ENCODE measurements at regions not wholly inside any gene's neighbourhood (a gene's known extent, or its start where the extent isn't known, plus 50 kb on each side); places are given as distances from the start of the nearest gene placed in this dataset.
"Not testable (repeated sequence)": the region's sequence is repeated elsewhere in the genome, so short reads cannot be mapped to it uniquely, and the experiment has no call there.

DNA sequence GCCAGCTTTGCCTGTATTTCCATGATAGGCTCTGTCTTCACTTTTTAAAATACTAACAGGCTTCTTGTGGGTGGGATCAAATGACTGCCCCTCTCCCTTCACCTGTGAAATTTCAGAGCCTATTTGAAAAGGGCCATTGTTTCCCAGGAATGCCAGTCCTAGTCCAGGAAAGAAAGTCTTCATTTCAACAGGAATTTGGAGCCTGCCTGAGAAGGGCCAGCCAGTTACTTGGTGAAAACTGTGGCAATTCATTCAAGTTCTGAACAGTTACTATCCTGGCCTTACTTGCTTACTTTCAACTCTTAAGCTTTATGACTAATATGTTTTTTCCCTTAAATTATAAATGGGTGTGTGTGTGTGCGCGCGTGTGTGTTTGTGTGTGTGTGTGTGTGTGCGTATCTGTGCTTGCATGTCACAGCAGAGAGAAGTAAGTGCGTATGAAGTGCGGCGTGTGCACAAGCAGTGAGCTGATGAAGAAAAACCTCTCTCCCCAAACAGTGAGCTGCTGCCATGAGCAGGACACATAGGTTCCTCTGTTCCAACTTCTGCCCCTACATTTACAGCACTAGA is 67.5 kb upstream of the RNPC3 start:
- no peak overlapping the region for H3K27ac Mint-ChIP-seq (ENCODE audit: unreplicated experiment)
- no peaks in the 10 kb centered on the region for H3K9me3 Mint-ChIP-seq (ENCODE audit: unreplicated experiment)
- H3K4me3 Mint-ChIP-seq (ENCODE audit: unreplicated experiment) = no peak overlapping the region
- H3K36me3 Mint-ChIP-seq (ENCODE audit: unreplicated experiment) = no peaks in the 10 kb centered on the region
- TF ChIP-seq, protein P1, sequence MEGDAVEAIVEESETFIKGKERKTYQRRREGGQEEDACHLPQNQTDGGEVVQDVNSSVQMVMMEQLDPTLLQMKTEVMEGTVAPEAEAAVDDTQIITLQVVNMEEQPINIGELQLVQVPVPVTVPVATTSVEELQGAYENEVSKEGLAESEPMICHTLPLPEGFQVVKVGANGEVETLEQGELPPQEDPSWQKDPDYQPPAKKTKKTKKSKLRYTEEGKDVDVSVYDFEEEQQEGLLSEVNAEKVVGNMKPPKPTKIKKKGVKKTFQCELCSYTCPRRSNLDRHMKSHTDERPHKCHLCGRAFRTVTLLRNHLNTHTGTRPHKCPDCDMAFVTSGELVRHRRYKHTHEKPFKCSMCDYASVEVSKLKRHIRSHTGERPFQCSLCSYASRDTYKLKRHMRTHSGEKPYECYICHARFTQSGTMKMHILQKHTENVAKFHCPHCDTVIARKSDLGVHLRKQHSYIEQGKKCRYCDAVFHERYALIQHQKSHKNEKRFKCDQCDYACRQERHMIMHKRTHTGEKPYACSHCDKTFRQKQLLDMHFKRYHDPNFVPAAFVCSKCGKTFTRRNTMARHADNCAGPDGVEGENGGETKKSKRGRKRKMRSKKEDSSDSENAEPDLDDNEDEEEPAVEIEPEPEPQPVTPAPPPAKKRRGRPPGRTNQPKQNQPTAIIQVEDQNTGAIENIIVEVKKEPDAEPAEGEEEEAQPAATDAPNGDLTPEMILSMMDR (IDR thresholded peaks at IDR 0.05; ENCODE audit: partially characterized antibody, unreplicated experiment) = no peak
- no peaks in the 10 kb centered on the region for H3K27me3 Mint-ChIP-seq (ENCODE audit: unreplicated experiment)
- no peaks in the 10 kb centered on the region for H3K4me1 Mint-ChIP-seq (ENCODE audit: low read depth, unreplicated experiment)
- no peak for DNase-seq

DNA sequence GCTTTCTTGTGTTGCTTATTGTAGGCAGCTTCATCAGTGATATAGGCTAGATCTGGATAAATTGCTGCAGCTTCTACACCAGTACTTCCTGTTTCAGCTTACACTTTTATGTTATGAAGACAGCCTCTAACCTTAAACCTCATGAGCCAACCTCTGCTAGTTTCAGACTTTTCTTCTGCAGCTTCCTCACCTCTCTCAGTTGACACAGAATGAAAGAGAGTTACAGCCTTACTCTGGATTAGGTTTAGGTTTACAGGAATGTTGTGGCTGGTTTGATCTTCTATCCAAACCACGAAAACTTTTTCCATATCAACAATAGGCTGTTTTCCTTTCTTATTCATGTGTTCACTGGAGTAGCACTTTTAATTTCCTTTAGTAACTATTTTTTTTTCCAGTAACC is 76.9 kb upstream of the RNPC3 start:
- no peaks in the 10 kb centered on the region for H3K9me3 Mint-ChIP-seq (ENCODE audit: unreplicated experiment)
- no peaks in the 10 kb centered on the region for H3K27me3 Mint-ChIP-seq (ENCODE audit: unreplicated experiment)
- TF ChIP-seq, protein P1 (IDR thresholded peaks at IDR 0.05; ENCODE audit: partially characterized antibody, unreplicated experiment) = no peak
- no peaks in the 10 kb centered on the region for H3K36me3 Mint-ChIP-seq (ENCODE audit: unreplicated experiment)
- no peak overlapping the region for H3K27ac Mint-ChIP-seq (ENCODE audit: unreplicated experiment)
- no peak overlapping the region for H3K4me3 Mint-ChIP-seq (ENCODE audit: unreplicated experiment)
- no peaks in the 10 kb centered on the region for H3K4me1 Mint-ChIP-seq (ENCODE audit: low read depth, unreplicated experiment)
- no peak for DNase-seq

DNA sequence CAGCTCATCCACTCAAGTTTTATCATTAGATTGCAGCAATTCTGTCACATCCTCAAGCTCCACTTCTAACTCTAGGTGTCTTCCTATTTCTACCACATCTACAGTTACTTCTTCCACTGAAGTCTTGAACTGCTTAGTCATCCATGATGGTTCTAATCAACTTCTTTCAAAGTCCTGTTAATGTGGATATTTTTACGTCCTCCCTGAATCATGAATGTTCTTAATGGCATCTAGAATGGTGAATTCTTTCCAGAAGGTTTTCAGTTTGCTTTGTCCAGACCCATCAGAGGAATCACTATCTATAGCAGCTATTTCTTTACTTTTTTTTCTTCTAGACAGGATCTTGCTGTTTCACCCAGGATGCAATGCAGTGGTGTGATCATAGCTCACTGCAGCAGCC is 78.0 kb upstream of the RNPC3 start:
- TF ChIP-seq, protein P1 (IDR thresholded peaks at IDR 0.05; ENCODE audit: partially characterized antibody, unreplicated experiment) = no peak
- H3K4me1 Mint-ChIP-seq (ENCODE audit: low read depth, unreplicated experiment) = no peaks in the 10 kb centered on the region
- no peaks in the 10 kb centered on the region for H3K9me3 Mint-ChIP-seq (ENCODE audit: unreplicated experiment)
- no peak for DNase-seq
- no peak overlapping the region for H3K4me3 Mint-ChIP-seq (ENCODE audit: unreplicated experiment)
- no peaks in the 10 kb centered on the region for H3K27me3 Mint-ChIP-seq (ENCODE audit: unreplicated experiment)
- no peak overlapping the region for H3K27ac Mint-ChIP-seq (ENCODE audit: unreplicated experiment)
- H3K36me3 Mint-ChIP-seq (ENCODE audit: unreplicated experiment) = no peaks in the 10 kb centered on the region

DNA sequence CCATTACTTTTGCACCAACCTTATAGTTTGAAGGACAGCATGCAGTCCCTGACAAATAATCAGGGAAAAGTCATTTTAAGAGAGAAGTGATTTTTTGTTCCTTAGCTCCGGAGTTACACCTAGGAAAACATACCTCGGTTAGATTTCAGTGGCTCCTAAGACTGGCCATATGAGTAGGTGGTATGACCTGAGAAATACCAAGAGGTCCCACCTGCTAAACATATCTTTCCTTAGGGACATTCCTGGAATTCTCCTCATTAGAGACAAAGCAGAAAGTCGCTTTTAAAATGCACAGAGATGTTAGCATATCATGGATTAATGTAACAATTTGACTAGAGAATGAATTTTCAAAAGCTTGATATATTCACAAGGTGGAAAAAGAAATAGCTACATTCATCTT is 84.2 kb upstream of the RNPC3 start:
- DNase-seq = no peak
- Mint-ChIP-seq H3K36me3 (ENCODE audit: unreplicated experiment) (no peaks in the 10 kb centered on the region), H3K27me3 (ENCODE audit: unreplicated experiment) (no peaks in the 10 kb centered on the region), H3K4me3 (ENCODE audit: unreplicated experiment) (no peak overlapping the region), H3K27ac (ENCODE audit: unreplicated experiment) (no peak overlapping the region), H3K9me3 (ENCODE audit: unreplicated experiment) (no peaks in the 10 kb centered on the region), H3K4me1 (ENCODE audit: low read depth, unreplicated experiment) (no peaks in the 10 kb centered on the region)
- TF ChIP-seq, protein P1 (IDR thresholded peaks at IDR 0.05; ENCODE audit: partially characterized antibody, unreplicated experiment) = no peak

DNA sequence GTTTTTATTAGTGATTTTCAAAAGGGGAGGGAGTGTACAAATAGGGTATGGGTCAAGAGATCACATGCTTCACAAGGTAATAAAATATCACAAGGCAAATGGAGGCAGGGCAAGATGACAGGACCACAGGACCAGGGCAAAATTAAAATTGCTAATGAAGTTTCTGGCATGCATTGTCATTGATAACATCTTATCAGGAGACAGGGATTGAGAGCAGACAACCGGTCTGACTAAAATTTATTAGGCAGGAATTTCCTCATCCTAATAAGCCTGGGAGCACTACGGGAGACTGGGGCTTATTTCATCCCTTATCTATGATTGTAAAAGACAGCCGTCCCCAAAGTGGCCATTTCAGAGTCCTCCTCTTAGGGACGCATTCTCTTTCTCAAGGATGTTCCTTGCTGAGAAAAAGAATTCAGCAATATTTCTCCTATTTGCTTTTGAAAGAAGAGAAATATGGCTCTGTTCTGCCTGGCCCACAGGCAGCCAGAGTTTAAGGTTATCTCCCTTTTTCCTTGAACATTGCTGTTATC is 88.9 kb upstream of the RNPC3 start:
- H3K4me1 Mint-ChIP-seq (ENCODE audit: low read depth, unreplicated experiment); H3K27me3 Mint-ChIP-seq (ENCODE audit: unreplicated experiment); H3K36me3 Mint-ChIP-seq (ENCODE audit: unreplicated experiment); H3K9me3 Mint-ChIP-seq (ENCODE audit: unreplicated experiment); H3K27ac Mint-ChIP-seq (ENCODE audit: unreplicated experiment); DNase-seq; H3K4me3 Mint-ChIP-seq (ENCODE audit: unreplicated experiment): not testable (repeated sequence)

Data from glutamatergic neuron (in vitro differentiated cells).